ENCODE measurements at regions not wholly inside any gene's neighbourhood (a gene's known extent, or its start where the extent isn't known, plus 50 kb on each side); places are given as distances from the start of the nearest gene placed in this dataset.

DNA sequence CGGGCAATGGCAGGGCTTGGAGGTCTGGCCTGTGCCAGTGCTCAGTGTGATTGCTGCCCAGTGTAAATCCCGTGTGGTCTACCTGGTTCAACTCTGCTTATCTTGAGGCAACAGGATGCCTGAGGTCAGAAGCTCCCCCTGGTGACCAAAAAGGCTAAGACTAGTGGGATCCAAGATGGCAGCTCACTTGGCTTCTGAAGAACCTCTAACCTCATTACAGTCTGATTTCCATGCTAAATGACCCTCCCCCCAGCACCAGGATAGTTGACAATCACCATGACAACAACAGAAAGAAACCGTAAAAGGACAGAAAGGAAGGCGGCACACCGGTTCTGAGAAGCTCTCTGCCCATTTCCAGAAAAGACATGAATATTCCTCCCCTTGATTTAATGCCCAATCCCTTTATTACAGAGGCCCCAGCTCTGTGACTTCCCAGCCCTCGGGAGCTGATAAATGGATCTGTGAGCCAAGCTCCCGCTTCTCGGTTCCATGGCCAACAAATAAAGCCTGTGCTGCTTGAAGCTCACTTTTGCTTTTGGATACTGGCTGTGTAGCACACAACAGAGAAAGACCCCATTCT lies 398.4 kb downstream of the CTTN start:
- TF ChIP-seq ZFX (IDR thresholded peaks at IDR 0.05; ENCODE audit: borderline replicate concordance) (no peak), CTCF (IDR thresholded peaks at IDR 0.05) (peak; percentile 20; the same call in 1 of the 2 replicates)
- H3K27ac ChIP-seq, result no peak overlapping the region

DNA sequence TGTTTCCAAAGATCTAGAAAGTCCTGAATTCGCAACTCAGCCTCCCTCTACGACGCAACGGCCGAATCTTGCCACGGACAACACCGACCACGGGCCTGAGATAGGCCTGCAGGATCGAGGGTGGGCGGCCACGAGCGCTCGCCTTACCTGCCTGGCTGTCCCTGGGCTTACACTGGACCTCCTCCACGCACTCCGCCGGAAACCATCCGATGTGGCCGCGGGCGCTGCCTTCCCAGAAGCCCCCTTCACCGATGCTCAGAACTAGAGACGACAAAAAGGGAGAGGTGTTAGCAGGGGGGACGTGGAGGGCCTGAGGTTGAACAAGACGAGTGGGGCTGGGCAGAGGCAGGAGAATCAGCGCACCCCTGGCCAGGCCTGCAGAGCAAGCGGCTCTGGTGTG lies 400.0 kb downstream of the CTTN start:
- TF ChIP-seq ZFX (IDR thresholded peaks at IDR 0.05; ENCODE audit: borderline replicate concordance), result no peak
- TF ChIP-seq CTCF (IDR thresholded peaks at IDR 0.05), result no peak

DNA sequence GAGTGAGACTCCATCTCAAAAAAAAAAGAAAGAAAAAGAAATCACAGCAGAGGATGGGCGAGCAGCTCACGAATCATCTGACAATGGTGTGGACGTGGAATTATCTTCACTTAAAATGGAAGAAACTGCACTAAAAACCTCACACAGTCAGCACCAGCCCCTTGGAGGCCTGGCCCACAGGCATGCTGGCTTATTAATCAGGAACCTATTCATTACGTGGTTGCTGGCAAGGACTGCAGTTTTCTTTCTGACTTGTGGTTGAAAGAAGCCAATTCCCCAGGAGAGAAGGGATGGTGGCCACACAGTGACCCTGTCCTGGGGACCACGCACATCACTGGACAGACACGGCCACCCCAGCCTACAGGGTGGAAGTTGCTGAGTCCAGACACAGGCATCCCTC lies 401.1 kb downstream of the CTTN start:
- H3K27ac ChIP-seq, result no peak overlapping the region
- TF ChIP-seq CTCF (IDR thresholded peaks at IDR 0.05) (no peak), ZFX (IDR thresholded peaks at IDR 0.05; ENCODE audit: borderline replicate concordance) (no peak)

More for the DNA sequence above, 400.0 kb downstream of the CTTN start:
- no peak overlapping the region for H3K27ac ChIP-seq

- TF ChIP-seq ZFX (IDR thresholded peaks at IDR 0.05; ENCODE audit: borderline replicate concordance), result no peak
- H3K27ac ChIP-seq, result no peak overlapping the region
These were observed 403.9 kb downstream of the CTTN start for GRCh38 chr11:70802185-70802584.

DNA sequence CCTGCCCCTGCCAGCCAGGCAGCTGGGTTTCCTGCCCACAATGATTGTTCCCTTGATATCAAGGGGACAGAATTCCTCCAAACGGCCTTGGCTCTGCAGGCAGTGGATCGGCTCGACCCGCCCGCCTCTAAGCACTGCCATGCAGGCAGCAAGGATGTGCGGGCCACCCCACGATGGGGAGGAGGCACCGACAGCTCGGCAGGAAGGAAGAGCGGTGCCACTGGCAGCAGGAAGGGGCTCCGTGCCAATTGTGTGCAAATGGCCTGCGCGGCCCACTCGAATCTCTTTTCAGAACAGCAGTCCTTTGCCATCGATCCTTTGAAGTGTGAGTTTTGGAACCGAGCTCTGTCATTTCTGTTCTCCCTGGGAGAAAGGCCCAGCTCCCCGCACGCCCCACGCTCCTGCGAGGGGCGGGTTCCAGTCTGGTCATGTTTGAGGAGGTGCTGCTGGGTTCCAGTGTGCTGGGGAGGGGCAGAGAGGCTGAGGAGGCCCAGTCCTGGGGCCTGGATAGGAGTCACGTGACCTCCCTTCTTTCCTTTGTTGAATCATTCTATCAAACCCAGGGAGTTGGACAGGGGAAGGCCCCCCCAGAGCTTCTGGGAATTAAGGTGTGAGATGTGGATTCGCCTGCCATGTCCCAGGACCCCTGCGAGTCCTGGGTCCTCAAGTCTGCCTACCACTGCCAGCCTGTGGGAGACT lies 406.0 kb downstream of the CTTN start:
- no peak overlapping the region for H3K27ac ChIP-seq
- no peak for TF ChIP-seq ZFX (IDR thresholded peaks at IDR 0.05; ENCODE audit: borderline replicate concordance)
- TF ChIP-seq CTCF (IDR thresholded peaks at IDR 0.05), result no peak

GRCh38 chr11:70805243-70805642 lies 406.9 kb downstream of the CTTN start:
- no peak for TF ChIP-seq CTCF (IDR thresholded peaks at IDR 0.05)
- TF ChIP-seq ZFX (IDR thresholded peaks at IDR 0.05; ENCODE audit: borderline replicate concordance), result no peak
- H3K27ac ChIP-seq, result no peak overlapping the region

GRCh38 chr11:70805971-70806370 lies 407.6 kb downstream of the CTTN start:
- TF ChIP-seq CTCF (IDR thresholded peaks at IDR 0.05), result no peak
- no peak for TF ChIP-seq ZFX (IDR thresholded peaks at IDR 0.05; ENCODE audit: borderline replicate concordance)
- no peak overlapping the region for H3K27ac ChIP-seq
